Effector memory CD8-positive, alpha-beta T cell (primary cell): ENCODE measurements at regions not wholly inside any gene's neighbourhood (a gene's known extent, or its start where the extent isn't known, plus 50 kb on each side); places are given as distances from the start of the nearest gene placed in this dataset.
"Not testable (repeated sequence)": the region's sequence is repeated elsewhere in the genome, so short reads cannot be mapped to it uniquely, and the experiment has no call there.

Experiments
- ATAC-seq: fragments of 150-1000 bp; cut with Tn5 transposase; replicated peaks from 2 replicates; pipeline ENCODE4 v1.10.0; 2021; ENCODE audit warnings: mild to moderate bottlenecking, moderate library complexity
- DNase-seq, 3 experiments: peaks; one replicate each; pipeline ENCODE4 v3.0.0; 2021
- H3K27ac Mint-ChIP-seq, 2 donors: one replicate each; pipeline ENCODE4 v1.8.0; 2022; ENCODE audit warnings: mild to moderate bottlenecking in 2 of 2, mixed read lengths in 2 of 2, moderate library complexity in 2 of 2
- H3K27me3 Mint-ChIP-seq, 2 donors: one replicate each; pipeline ENCODE4 v1.8.0; 2022; ENCODE audit warnings: mixed read lengths in 2 of 2
- H3K36me3 Mint-ChIP-seq: one replicate; pipeline ENCODE4 v1.8.0; 2022; ENCODE audit warnings: mild to moderate bottlenecking, moderate library complexity, mixed read lengths; ENCODE audit not compliant: insufficient read depth
- H3K4me1 Mint-ChIP-seq, 2 donors: one replicate each; pipeline ENCODE4 v1.8.0; 2022; ENCODE audit warnings: low read depth in 2 of 2, mixed read lengths in 2 of 2
- H3K4me3 Mint-ChIP-seq, 2 donors: one replicate each; pipeline ENCODE4 v1.8.0; 2022; ENCODE audit warnings: mild to moderate bottlenecking in 2 of 2, mixed read lengths in 2 of 2, moderate library complexity in 2 of 2
- H3K9me3 Mint-ChIP-seq, 2 donors: one replicate each; pipeline ENCODE4 v1.8.0; 2022; ENCODE audit warnings: mixed read lengths in 2 of 2

GRCh38 chr20:40900666-40901215 is 127.9 kb upstream of the TOP1 start:
- ATAC-seq = no peak
- H3K4me3 Mint-ChIP-seq = no peak overlapping the region
- no peaks in the 10 kb centered on the region for H3K36me3 Mint-ChIP-seq
- H3K27me3 Mint-ChIP-seq = peaks cover 17 to 23% of the 10 kb centered on the region in 2 donors
- H3K4me1 Mint-ChIP-seq = no peaks in the 10 kb centered on the region
- H3K27ac Mint-ChIP-seq = peak overlapping the region in 1 of 2 donors; percentile 59
- no peak for DNase-seq
- peaks cover 0 to under 1% of the 10 kb centered on the region in 2 donors for H3K9me3 Mint-ChIP-seq

GRCh38 chr20:40902661-40903060 is 126.0 kb upstream of the TOP1 start:
- ATAC-seq (no peak), DNase-seq (no peak)
- Mint-ChIP-seq H3K36me3 (no peaks in the 10 kb centered on the region), H3K27me3 (peaks cover 14 to 17% of the 10 kb centered on the region in 2 donors), H3K27ac (no peak overlapping the region), H3K4me1 (no peaks in the 10 kb centered on the region), H3K9me3 (peaks cover 3 to 8% of the 10 kb centered on the region in 2 donors), H3K4me3 (no peak overlapping the region)

DNA sequence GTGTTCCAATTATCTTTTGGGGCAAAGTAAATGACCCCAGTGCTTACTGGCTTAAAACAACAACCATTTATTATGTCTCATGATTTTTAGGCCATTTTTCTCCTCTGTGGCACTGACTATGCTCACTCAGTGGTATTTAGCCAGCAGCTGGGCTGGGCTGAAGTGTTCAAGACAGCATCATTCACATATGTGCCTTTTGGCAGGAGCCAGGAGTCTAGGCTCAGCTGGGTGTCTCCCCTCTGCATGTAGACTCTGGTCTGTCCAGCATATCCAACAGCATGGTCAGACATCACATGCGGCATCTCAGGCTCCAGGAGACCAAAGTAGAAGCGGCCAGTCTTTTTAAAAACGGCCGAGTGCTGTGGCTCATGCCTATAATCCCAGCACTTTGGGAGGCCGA is 120.3 kb upstream of the TOP1 start:
- Mint-ChIP-seq H3K27me3 (peaks cover 5 to 17% of the 10 kb centered on the region in 2 donors), H3K9me3 (peaks cover 3 to 8% of the 10 kb centered on the region in 2 donors), H3K4me3 (no peak overlapping the region), H3K4me1 (peaks cover 0 to 2% of the 10 kb centered on the region in 2 donors), H3K36me3 (no peaks in the 10 kb centered on the region), H3K27ac (no peak overlapping the region)
- ATAC-seq (no peak), DNase-seq (no peak)

DNA sequence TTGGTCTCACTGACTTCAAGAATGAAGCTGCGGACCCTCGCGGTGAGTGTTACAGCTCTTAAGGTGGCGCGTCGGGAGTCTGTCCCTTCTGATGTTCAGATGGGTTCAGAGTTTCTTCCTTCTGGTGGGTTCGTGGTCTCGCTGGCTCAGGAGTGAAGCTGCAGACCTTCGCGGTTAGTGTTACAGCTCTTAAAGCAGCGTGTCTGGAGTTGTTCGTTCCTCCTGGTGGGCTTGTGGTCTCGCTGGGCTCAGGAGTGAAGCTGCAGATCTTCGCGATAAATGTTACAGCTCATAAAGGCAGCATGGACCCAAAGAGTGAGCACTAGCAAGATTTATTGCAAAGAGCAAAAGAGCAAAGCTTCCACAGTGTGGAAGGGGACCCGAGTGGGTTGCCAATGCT is 119.1 kb upstream of the TOP1 start:
- DNase-seq, H3K9me3 Mint-ChIP-seq, H3K27ac Mint-ChIP-seq, H3K36me3 Mint-ChIP-seq, H3K4me1 Mint-ChIP-seq, H3K4me3 Mint-ChIP-seq, ATAC-seq: not testable (repeated sequence)
- peaks cover 0 to 11% of the 10 kb centered on the region in 2 donors for H3K27me3 Mint-ChIP-seq

DNA sequence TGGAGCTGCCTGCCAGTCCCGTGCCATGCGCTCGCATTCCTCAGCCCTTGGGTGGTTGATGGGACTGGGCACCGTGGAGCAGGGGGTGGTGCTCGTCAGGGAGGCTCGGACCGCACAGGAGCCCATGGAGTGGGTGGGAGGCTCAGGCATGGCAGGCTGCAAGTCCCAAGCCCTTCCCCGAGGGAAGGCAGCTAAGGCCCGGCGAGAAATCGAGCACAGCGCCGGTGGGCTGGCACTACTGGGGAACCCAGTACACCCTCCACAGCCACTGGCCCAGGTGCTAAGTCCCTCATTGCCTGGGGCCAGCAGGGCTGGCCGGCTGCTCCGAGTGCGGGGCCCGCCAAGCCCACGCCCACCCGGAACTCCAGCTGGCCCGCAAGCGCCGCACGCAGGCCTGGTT is 118.2 kb upstream of the TOP1 start:
- peaks cover 0 to 11% of the 10 kb centered on the region in 2 donors for H3K27me3 Mint-ChIP-seq
- not testable (repeated sequence) for H3K36me3 Mint-ChIP-seq, H3K9me3 Mint-ChIP-seq, H3K4me3 Mint-ChIP-seq, DNase-seq, ATAC-seq, H3K4me1 Mint-ChIP-seq, H3K27ac Mint-ChIP-seq

DNA sequence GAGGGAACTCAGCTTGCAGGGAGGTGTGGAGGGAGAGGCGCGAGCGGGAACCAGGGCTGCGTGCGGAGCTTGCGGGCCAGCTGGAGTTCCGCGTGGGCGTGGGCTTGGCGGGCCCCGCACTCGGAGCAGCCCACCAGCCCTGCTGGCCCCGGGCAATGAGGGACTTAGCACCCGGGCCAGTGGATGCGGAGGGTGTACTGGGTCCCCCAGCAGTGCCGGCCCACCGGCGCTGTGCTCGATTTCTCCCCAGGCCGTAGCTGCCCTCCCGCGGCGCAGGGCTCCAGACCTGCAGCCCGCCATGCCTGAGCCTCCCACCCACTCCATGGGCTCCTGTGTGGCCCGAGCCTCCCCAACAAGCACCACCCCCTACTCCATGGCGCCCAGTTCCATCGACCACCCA is 117.5 kb upstream of the TOP1 start:
- not testable (repeated sequence) for DNase-seq, H3K36me3 Mint-ChIP-seq, ATAC-seq, H3K9me3 Mint-ChIP-seq, H3K27ac Mint-ChIP-seq, H3K4me1 Mint-ChIP-seq, H3K4me3 Mint-ChIP-seq
- H3K27me3 Mint-ChIP-seq = peaks cover 0 to 11% of the 10 kb centered on the region in 2 donors

GRCh38 chr20:40913224-40914185 is 115.1 kb upstream of the TOP1 start:
- Mint-ChIP-seq H3K36me3 (no peaks in the 10 kb centered on the region), H3K4me3 (no peak overlapping the region), H3K27me3 (peaks cover 0 to 11% of the 10 kb centered on the region in 2 donors), H3K27ac (no peak overlapping the region), H3K4me1 (peaks cover 0 to 2% of the 10 kb centered on the region in 2 donors), H3K9me3 (no peaks in the 10 kb centered on the region)
- DNase-seq (no peak), ATAC-seq (no peak)

DNA sequence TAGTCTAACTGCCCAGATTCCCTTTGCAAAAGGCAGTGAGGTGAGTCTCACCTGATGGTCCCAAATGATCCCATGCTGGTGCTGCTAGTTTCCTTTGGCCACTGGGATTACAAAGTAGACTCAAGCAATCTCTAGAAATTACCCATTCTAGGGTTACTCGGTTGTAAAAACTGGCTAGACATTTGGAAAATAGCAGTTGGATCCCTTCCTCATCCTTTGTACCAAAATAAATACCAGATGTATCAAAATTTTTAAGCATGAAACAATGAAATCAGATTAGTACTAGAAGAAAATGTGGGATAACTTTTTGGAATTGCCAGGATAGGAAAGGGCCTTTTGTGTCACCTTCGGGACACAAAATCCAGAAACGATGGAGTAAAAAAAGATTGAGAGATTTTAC is 112.9 kb upstream of the TOP1 start:
- Mint-ChIP-seq H3K36me3 (no peaks in the 10 kb centered on the region), H3K9me3 (no peaks in the 10 kb centered on the region)
- ATAC-seq = no peak

DNA sequence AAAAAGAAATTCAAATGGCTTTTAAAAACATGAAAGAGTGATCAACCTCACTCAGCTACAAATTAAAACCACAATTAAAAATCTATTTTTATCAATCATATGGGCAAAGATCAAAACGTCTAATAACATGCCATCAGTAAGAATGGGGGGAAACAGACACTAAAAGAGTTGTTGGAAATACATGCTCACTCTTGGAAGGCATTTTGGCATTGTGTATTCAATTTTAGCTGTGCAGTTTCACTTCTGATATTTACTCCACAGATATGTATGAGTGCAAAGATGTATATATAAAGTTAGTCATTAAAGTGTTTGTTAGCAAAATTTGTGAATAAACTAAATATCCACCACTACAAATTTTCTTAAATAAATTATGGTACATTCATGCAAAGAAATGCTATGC is 112.3 kb upstream of the TOP1 start:
- peaks cover 0 to 11% of the 10 kb centered on the region in 2 donors for H3K27me3 Mint-ChIP-seq
- H3K36me3 Mint-ChIP-seq = no peaks in the 10 kb centered on the region
- H3K27ac Mint-ChIP-seq = no peak overlapping the region
- no peaks in the 10 kb centered on the region for H3K4me1 Mint-ChIP-seq
- no peak for ATAC-seq
- DNase-seq = no peak
- H3K4me3 Mint-ChIP-seq = no peak overlapping the region
- no peaks in the 10 kb centered on the region for H3K9me3 Mint-ChIP-seq

More for the DNA sequence above, 112.9 kb upstream of the TOP1 start:
- peaks cover 0 to 11% of the 10 kb centered on the region in 2 donors for H3K27me3 Mint-ChIP-seq
- DNase-seq = no peak
- H3K4me1 Mint-ChIP-seq = no peaks in the 10 kb centered on the region
- H3K27ac Mint-ChIP-seq = no peak overlapping the region
- H3K4me3 Mint-ChIP-seq = no peak overlapping the region

GRCh38 chr20:40920291-40920690 is 108.3 kb upstream of the TOP1 start:
- Mint-ChIP-seq H3K9me3 (no peaks in the 10 kb centered on the region), H3K4me3 (no peak overlapping the region), H3K4me1 (peaks cover 0 to 2% of the 10 kb centered on the region in 2 donors), H3K36me3 (no peaks in the 10 kb centered on the region), H3K27me3 (no peaks in the 10 kb centered on the region), H3K27ac (no peak overlapping the region)
- ATAC-seq = no peak
- DNase-seq = no peak

GRCh38 chr20:40922865-40923264 is 105.8 kb upstream of the TOP1 start:
- H3K4me1 Mint-ChIP-seq = peaks cover 0 to 2% of the 10 kb centered on the region in 2 donors
- no peaks in the 10 kb centered on the region for H3K27me3 Mint-ChIP-seq

GRCh38 chr20:40925829-40926510 is 102.7 kb upstream of the TOP1 start:
- no peaks in the 10 kb centered on the region for H3K36me3 Mint-ChIP-seq
- no peak overlapping the region for H3K27ac Mint-ChIP-seq
- H3K9me3 Mint-ChIP-seq = no peaks in the 10 kb centered on the region
- no peak for DNase-seq
- peaks cover 0 to 9% of the 10 kb centered on the region in 2 donors for H3K27me3 Mint-ChIP-seq
- H3K4me3 Mint-ChIP-seq = no peak overlapping the region
- peaks cover 0 to 4% of the 10 kb centered on the region in 2 donors for H3K4me1 Mint-ChIP-seq
- no peak for ATAC-seq

More at GRCh38 chr20:40922865-40923264, 105.8 kb upstream of the TOP1 start:
- Mint-ChIP-seq H3K36me3 (no peaks in the 10 kb centered on the region), H3K9me3 (no peaks in the 10 kb centered on the region), H3K27ac (no peak overlapping the region), H3K4me3 (no peak overlapping the region)
- ATAC-seq = no peak
- DNase-seq = no peak

DNA sequence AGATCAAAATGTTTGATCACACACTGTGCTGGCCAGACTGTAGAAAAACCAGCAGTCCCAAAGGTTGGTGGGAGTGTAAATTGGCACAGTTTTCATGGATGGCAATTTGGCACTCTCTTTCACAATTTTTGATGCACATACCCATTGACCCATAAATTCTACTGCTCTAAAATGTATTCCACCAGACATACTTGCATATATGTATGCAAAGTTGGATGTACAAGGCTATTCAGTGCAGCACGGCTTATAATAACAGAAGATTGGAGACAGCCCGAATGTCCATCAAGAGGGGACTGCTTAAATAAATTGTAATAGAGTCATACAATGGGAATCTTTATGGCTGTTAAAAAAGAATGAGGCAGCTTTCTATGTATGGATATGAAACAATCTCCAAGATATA is 101.7 kb upstream of the TOP1 start:
- H3K27ac Mint-ChIP-seq = no peak overlapping the region
- ATAC-seq (no peak), DNase-seq (no peak)
- peaks cover 0 to 9% of the 10 kb centered on the region in 2 donors for H3K27me3 Mint-ChIP-seq
- H3K9me3 Mint-ChIP-seq = no peaks in the 10 kb centered on the region
- H3K4me1 Mint-ChIP-seq = peaks cover 0 to 4% of the 10 kb centered on the region in 2 donors
- no peaks in the 10 kb centered on the region for H3K36me3 Mint-ChIP-seq
- H3K4me3 Mint-ChIP-seq = no peak overlapping the region
